HG03066 (cell line): ENCODE measurements at regions not wholly inside any gene's neighbourhood (a gene's known extent, or its start where the extent isn't known, plus 50 kb on each side); places are given as distances from the start of the nearest gene placed in this dataset.

Experiments used
- ATAC-seq: cut with Tn5 transposase; IDR thresholded peaks from one replicate; pipeline ENCODE4 v1.9.1; 2021; ENCODE audit warnings: low read depth; ENCODE audit not compliant: unreplicated experiment

DNA sequence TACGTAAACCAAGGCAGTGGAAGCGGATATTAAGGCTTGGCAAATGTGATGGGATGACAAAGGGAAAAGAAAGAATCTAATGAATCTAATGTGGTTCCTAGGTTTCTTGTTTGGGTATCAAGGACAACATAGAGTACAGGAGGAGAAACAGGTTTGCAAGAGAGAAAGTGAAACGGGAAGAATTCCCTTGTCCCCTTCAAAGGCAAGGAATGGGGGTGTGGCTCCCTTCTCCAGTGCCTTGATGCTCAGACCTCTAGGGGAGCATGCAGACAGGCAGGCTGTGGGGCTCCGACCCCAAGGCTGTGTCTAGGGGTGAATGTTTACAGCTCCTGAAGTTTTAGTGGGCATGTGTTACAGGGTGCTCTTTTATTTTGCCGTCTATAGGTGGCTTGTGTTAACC, 317.5 kb upstream of the HSF2 start:
- ATAC-seq = no peak

- no peak for ATAC-seq
Measured at GRCh38 chr6:122082370-122082769, 317.1 kb upstream of the HSF2 start.

DNA sequence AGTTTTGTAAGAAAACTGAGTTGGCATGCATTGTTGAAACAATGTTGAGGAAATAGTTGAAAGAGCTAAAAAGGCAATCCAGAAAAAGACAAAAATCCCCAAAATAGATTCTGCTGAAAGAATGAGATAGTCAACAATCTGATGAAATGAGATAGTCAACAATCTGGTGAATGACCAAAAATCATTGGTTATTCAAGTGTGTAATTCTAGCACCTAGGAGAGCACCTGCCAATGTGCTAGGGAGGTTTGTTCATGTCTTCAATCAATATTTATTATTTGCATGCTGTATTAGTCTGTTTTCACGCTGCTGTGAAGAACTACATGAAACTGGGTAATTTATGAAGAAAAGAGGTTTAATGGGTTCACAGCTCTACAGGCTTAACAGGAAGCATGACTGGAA, 307.1 kb upstream of the HSF2 start:
- no peak for ATAC-seq

DNA sequence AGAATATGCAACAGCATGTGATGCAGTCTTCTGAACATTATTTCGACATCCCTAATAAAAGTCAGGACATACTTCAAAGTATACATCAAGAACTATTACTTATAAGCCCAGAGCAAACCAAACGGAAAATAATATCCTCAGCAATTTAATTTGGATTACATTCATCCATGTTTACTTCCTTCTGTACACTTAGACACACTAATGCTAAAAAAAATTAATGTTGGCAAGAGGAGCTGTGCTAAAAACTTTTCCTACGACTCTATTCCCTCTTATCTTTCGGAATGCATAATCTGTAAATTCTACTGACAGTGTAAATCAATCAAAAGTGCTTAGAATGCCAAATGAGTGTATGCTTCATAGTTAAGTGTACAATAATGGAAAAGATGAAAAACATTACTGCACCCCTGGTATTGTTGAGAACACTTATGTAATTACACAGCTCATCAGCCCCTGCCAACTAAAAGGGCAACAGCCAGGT, 301.2 kb upstream of the HSF2 start:
- ATAC-seq = no peak

DNA sequence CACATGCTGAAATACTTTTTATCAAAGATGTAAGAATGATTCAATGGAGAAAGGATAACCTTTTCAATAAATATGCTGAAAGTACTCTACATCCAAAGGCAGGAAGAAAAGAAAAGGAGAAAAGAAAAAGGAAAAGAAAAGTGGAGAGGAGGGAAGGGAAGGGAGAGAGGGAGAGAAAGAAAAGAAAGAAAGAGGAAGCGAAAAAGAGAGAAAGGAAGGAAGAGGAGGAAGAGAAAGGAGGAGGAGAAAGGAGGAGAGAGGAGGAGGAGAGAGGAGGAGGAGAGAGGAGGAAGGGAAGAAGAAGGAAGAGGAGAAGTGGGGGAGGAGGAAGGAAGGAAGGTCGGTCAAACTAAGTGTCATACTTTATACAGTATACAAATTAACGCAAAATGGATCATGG, 297.4 kb upstream of the HSF2 start:
- no peak for ATAC-seq

DNA sequence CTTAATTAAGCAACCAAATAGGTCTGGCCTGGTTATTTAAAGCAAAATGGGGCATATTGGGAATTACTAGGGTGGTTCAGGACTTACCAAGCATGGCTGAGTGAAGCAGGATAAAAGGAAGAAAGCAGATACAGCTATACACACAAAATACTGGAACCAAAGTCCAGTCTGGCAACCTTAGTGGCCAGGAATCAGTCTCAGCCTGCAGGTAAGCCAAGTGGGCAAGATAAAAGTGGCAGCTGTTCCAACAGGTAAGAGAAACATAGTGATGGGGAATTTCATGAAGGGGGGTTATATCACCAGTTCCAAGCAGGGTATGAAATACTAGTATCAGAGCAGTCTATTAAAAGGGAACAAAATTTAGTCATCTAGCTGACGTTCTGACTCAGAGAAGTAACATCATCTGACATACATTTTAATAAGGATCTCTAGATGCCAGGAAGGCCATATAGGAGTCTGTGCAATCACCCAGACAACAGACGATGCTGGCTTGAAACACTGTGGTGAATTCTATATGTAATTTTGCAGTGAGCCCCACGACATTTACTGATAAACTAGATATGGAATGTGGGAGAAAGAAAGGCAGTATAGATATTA, 292.1 kb upstream of the HSF2 start:
- ATAC-seq = no peak

DNA sequence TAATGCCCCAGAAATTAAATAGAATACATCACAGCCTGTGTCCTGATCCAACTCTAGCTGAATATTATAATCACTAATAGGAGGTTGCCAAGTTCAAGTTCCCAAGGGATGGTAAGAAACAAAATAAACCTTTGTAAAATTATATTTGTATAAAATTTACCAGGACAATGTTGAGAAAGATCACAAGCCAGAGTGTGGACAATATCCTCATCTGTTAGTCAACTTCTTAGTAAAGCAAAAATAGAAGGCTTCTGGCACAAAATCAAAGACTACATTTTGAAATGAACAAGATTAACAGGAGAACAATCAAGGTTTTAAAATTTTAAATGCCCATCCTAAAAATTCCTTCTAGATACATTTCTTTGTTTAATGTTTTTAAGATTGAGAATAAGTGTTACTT, 290.4 kb upstream of the HSF2 start:
- ATAC-seq = no peak

GRCh38 chr6:122114717-122115116, 284.7 kb upstream of the HSF2 start:
- no peak for ATAC-seq

DNA sequence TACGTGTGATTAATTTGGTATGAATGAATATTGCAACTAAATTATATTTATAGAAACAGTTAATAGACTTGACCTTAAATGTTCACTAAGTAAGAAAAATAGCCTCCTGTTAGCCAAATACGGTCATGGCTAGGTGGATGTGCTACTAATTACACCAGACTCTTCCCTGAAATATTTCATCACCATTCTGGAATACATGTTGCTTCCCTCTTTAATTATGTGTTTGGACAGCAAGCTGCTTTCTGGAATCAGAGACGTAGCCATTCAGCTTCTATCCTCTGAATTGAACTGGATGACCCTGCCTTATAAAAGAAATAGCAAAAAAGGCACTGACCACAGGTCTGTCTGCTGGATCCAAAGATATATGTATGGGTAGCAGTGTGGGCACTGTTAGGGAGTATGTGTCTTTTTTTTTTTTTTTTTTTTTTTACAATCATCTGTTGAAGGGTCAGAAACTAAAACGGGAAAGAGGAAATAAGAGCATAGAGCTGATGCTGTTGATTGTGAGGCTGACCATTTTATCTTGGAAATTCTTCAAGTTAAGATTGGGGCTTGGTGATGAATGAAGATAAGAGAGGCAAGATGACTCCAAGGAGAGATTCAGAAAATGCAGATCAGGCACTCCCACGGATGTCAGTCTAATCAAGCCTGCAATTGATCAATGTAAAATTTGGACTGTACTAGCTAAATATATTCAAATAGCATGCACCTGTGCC, 283.2 kb upstream of the HSF2 start:
- ATAC-seq = no peak

- no peak for ATAC-seq
Measured at GRCh38 chr6:122116835-122117627, 282.4 kb upstream of the HSF2 start.

GRCh38 chr6:122118945-122119506, 280.4 kb upstream of the HSF2 start:
- no peak for ATAC-seq

DNA sequence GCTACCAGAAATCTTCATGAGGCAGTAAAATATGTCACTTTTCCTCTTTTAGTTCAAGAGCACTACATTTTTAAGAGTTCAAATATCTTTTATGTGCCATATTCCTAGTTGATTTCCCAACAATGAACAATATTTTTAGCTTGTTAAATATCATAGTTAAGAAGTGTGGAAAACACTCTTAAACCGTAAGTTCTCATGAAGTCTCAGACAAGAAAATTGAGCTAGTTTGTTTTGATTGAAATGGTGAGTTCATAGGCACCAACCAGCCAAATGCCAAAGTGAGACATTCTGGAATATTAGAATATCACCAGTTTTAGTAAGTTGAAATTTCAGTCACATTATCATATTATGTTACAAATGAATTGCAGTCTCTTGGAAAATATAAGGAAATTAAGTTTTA, 277.2 kb upstream of the HSF2 start:
- ATAC-seq = no peak

DNA sequence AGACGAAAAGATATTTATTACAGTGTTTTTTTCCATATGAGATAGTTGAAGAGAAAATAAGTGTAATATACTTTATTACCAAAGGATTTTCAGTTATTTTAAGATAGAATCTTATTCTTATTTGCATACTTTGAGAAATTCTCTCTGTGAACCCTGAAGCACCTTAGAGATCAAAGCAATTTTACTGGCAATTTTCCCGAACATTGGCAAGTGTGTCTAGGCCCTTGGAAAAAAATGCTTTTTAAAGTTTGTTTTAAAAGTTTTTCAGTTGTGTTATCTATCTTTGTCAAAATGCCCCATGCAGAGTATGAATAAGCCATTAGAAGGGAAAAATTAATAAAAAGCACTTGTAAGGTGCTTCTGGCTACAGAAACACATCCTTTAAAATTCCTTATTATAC, 276.8 kb upstream of the HSF2 start:
- no peak for ATAC-seq

DNA sequence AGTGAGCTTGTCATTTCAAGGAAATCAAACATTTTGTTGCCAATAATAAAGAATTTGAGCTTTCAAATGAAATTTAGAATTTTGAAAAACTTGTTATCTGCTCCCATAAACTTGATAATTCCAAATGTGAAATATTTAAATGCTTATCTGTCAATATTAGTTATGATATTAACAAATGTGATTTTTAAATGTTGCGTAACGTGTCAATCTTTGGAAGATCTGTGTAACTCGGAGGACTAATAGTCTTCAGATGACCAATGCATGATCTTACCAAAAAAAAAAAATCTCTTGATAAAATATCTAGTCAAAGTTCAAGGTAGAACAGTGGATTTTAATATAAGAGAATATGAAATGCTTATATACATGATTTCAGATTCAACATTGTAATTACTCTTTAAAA, 274.5 kb upstream of the HSF2 start:
- no peak for ATAC-seq

DNA sequence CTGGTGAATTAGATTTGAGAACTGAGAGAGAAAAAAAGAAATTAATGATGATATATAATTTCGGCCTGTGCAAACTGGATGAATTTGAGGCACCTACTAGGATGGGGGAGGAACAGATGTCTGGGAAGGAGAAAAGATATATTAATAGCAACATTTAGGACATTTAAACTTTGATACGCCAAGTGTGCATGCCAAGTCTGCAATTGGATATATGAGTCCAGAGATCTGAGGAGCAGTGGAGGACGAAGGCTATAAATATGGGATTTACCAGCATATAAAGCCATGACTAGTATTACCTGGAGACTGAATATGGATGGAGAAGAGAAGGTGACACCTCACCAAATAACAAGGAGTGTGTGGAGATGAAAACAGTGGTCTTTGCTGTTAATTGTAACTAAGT, 272.6 kb upstream of the HSF2 start:
- no peak for ATAC-seq

GRCh38 chr6:122128445-122128844, 271.0 kb upstream of the HSF2 start:
- ATAC-seq = no peak

- ATAC-seq = no peak
Measured at GRCh38 chr6:122129313-122130025, 270.0 kb upstream of the HSF2 start.

- no peak for ATAC-seq
Measured at GRCh38 chr6:122130026-122130348, 269.5 kb upstream of the HSF2 start.

DNA sequence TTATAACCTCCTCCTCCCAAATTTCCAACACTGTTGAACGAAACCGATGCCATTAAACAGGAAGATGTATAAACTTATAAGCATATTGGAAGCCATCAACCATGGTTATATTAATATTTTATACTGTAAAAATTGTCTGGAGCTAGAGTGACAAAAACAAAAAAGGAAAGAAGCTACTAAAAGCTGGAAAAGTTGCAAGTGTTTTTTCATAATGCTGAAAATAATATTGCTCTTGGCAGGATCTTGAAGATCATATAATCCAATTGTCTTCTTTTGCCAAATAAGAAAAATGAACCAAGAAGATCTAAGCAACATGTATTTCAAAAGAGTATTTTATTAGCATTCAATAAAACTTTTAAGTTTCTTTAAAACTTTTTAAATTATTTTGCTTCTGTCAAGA, 268.9 kb upstream of the HSF2 start:
- no peak for ATAC-seq

DNA sequence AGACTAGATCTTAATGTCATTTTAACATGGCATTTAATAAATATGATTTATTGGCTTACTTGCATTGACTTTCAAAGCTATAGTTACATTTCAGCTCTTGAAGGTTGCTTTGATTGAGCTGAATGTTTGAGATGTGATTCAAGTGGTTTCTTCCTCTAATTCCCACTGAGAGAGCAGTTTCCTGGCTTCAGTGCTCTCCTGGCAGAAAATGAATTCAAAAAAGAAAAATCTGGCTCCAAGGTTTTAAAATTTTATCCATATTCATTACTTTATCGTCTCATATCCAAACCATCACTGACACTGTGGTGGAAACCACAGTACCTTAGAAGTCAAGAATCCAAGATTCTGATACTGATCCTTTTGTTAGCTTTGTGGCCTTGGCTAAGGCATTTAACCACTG, 263.1 kb upstream of the HSF2 start:
- no peak for ATAC-seq

DNA sequence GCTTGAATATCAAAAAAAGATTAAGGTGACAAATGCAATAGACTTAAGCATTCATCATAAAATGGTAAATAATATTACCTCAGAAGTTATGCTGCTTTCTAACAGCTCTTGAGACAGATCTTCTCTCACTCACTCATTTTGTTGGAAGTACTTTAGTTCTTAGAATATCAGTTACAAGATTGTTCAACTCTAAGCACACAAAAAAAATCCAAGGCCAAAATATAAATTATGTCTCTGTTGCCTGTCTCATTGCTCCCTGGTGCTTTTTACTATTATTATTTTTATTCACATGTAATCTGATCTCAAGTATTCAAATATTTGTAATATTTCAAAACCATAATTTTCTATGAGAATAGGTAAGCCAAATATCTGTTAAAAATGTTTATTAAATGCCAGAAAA, 259.4 kb upstream of the HSF2 start:
- no peak for ATAC-seq
